Lung (tissue), 11 donors: ENCODE measurements at regions not wholly inside any gene's neighbourhood (a gene's known extent, or its start where the extent isn't known, plus 50 kb on each side); places are given as distances from the start of the nearest gene placed in this dataset.

Experiments used
- ATAC-seq: fragments of 200-7000 bp; cut with Tn5 transposase; one replicate; pipeline ENCODE4 v1.9.1; 2020; ENCODE audit warnings: moderate number of reproducible peaks; ENCODE audit not compliant: insufficient read depth, low FRiP score
- DNase-seq, 3 donors: peaks; one replicate each; pipeline ENCODE4 v3.0.0-alpha.2; 2013 to 2017
- H3K27ac ChIP-seq, 2 donors: one replicate each; pipeline ENCODE4 v1.5.1; 2013; ENCODE audit warnings: mild to moderate bottlenecking in 2 of 2, moderate library complexity in 2 of 2, control low read depth in 1 of 2, inconsistent platforms in 1 of 2, low read depth in 1 of 2, low read length in 1 of 2
- H3K27me3 ChIP-seq, 3 donors: one replicate each; pipeline ENCODE4 v1.5.1; 2013; ENCODE audit warnings: low read length in 2 of 3; ENCODE audit not compliant: control insufficient read depth in 3 of 3, insufficient read depth in 3 of 3
- H3K36me3 ChIP-seq, 4 donors: one replicate each; pipeline ENCODE4 v1.5.1; 2013; ENCODE audit warnings: low read length in 4 of 4, mild to moderate bottlenecking in 1 of 4, moderate library complexity in 1 of 4; ENCODE audit not compliant: control insufficient read depth in 4 of 4, insufficient read depth in 4 of 4
- H3K4me1 ChIP-seq, 5 donors: one replicate each; pipeline ENCODE4 v1.5.1; 2013; ENCODE audit warnings: low read length in 5 of 5, mild to moderate bottlenecking in 2 of 5, moderate library complexity in 1 of 5; ENCODE audit not compliant: control insufficient read depth in 5 of 5, insufficient read depth in 5 of 5
- H3K4me3 ChIP-seq: one replicate; pipeline ENCODE4 v1.5.1; 2013; ENCODE audit warnings: mild to moderate bottlenecking, control low read depth, moderate library complexity
- H3K9ac ChIP-seq, 2 donors: one replicate each; pipeline ENCODE4 v1.5.1; 2013; ENCODE audit warnings: low read length in 2 of 2, control low read depth in 1 of 2; ENCODE audit not compliant: insufficient read depth in 1 of 2
- H3K9me3 ChIP-seq, 4 donors: one replicate each; pipeline ENCODE4 v1.5.1; 2013; ENCODE audit warnings: low read length in 3 of 4, mild to moderate bottlenecking in 1 of 4, moderate library complexity in 1 of 4; ENCODE audit not compliant: control insufficient read depth in 4 of 4, insufficient read depth in 3 of 4
- WGBS, 2 donors: extraction: QIAGEN DNeasy Blood & Tissue Kit; methylation state at CpG; one replicate each; pipeline ENCODE4 v1.1.7; 2013; 5-methylcytosine and 5-hydroxymethylcytosine counted together
- TF ChIP-seq, protein P1 (sequence below): IDR thresholded peaks from 2 replicates; pipeline ENCODE4 v1.5.1; 2012; ENCODE audit warnings: mild to moderate bottlenecking; ENCODE audit errors: control extremely low read depth, extremely low read depth
- donor health status: control.
- donor health status: control.
- donor health status: Bipolar disorder and iron deficiency.
- donor health status: healthy.
- donor health status: DM: yes; HTN: yes; CAD: no.

DNA sequence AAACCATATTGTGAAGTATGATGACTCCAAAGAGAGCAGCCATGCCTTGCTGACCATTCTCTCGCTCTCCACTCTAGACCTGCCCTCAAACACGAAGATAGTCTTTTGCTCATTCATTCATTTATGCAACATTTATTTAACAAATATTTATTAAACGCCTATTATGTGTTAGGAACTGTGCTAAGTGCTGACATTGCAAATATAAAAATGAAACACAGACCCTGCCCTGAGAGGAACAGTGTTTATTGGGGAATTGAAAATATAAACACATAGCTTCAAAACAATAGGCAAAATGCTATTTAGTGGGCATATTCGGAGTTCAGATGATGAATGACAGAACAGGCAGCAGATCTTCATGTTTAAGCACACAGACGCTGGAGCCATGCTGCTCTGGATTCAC, 213.6 kb downstream of the NUF2 start:
- TF ChIP-seq, protein P1, sequence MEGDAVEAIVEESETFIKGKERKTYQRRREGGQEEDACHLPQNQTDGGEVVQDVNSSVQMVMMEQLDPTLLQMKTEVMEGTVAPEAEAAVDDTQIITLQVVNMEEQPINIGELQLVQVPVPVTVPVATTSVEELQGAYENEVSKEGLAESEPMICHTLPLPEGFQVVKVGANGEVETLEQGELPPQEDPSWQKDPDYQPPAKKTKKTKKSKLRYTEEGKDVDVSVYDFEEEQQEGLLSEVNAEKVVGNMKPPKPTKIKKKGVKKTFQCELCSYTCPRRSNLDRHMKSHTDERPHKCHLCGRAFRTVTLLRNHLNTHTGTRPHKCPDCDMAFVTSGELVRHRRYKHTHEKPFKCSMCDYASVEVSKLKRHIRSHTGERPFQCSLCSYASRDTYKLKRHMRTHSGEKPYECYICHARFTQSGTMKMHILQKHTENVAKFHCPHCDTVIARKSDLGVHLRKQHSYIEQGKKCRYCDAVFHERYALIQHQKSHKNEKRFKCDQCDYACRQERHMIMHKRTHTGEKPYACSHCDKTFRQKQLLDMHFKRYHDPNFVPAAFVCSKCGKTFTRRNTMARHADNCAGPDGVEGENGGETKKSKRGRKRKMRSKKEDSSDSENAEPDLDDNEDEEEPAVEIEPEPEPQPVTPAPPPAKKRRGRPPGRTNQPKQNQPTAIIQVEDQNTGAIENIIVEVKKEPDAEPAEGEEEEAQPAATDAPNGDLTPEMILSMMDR: no peak
- DNase-seq: no peak
- peaks cover 0 to 6% (median 0%) of the 10 kb centered on the region in 5 donors for H3K4me1 ChIP-seq
- H3K9ac ChIP-seq: no peak overlapping the region
- H3K27me3 ChIP-seq: no peaks in the 10 kb centered on the region
- no peaks in the 10 kb centered on the region for H3K36me3 ChIP-seq
- no peak overlapping the region for H3K4me3 ChIP-seq
- no peak for ATAC-seq
- no peaks in the 10 kb centered on the region for H3K9me3 ChIP-seq
- no peak overlapping the region for H3K27ac ChIP-seq
- 67 to 80% methylated on average over 5 of the region's 5 CpGs for WGBS, 2 donors

DNA sequence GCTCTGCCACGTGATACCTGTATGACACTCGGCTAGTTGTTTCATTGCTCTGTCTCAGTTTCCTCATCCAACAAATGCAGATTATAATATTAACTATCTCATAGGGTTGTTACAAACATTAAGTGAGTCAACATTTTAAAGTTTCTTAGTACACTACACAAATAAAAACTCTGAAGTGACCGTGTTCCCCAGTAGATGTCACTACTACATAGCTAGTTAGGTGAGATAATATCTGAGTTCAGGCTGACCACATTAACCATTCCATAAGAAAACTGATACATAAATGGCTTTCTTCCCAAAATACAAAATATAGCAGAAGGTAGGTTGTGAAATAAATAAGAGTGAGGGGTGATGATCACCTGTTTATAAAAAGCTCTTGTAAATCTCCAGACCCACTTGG, 214.1 kb downstream of the NUF2 start:
- TF ChIP-seq, protein P1: no peak
- DNase-seq (peak in 2 of 3 donors; percentile 59 to 69), ATAC-seq (no peak)
- peaks cover 0 to 6% (median 0%) of the 10 kb centered on the region in 5 donors for H3K4me1 ChIP-seq
- H3K36me3 ChIP-seq: no peaks in the 10 kb centered on the region
- H3K4me3 ChIP-seq: no peak overlapping the region
- no peaks in the 10 kb centered on the region for H3K9me3 ChIP-seq
- H3K27ac ChIP-seq: no peak overlapping the region
- WGBS, 2 donors: 55 to 82% methylated on average over 3 of the region's 3 CpGs
- no peak overlapping the region for H3K9ac ChIP-seq
- no peaks in the 10 kb centered on the region for H3K27me3 ChIP-seq

DNA sequence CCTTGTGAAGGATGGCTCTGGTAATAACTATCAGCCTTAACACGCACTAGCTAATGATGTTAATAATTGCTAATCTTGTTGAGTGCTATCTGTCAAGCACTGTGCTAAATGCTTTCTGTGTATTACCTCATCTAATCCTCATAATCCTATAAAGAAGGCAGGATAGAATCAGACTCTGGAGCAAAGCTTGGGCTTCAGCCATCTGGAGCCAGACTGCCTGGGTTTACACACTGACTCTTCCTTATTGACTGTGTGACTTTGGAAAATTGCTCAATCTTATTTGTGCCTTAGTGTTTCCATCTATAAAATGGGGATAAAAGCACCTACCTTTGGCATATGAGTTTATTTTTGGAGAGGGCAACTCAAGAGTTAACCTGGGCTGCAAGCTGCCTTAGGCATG, 216.1 kb downstream of the NUF2 start:
- H3K9me3 ChIP-seq: no peaks in the 10 kb centered on the region
- H3K9ac ChIP-seq: no peak overlapping the region
- H3K36me3 ChIP-seq: no peaks in the 10 kb centered on the region
- H3K27me3 ChIP-seq: no peaks in the 10 kb centered on the region
- DNase-seq (no peak), ATAC-seq (no peak)
- no peak overlapping the region for H3K27ac ChIP-seq
- H3K4me1 ChIP-seq: peaks cover 0 to 6% (median 0%) of the 10 kb centered on the region in 5 donors
- WGBS, 2 donors: 84 to 98% methylated on average over 1 of the region's 1 CpG
- no peak overlapping the region for H3K4me3 ChIP-seq
- TF ChIP-seq, protein P1: no peak

DNA sequence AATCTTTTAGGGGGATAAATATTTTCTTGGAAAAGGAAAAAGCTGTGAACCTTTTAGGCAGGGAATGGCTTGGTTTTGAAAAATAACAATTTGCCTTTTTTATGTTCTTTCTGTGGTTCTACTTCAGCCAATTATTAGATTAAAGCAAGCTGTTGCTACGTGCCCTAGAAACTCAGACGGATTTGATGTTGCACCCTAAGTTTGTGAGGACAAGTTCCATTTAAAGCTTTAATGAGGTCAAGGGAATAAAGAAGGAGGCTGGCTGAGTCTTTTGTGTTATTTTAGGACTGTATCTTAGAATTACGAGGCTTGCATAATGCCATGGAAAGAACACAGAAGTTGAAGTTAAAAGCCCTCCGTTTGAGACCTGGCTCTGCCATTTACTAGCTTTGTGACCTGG, 216.9 kb downstream of the NUF2 start:
- H3K27me3 ChIP-seq: no peaks in the 10 kb centered on the region
- no peaks in the 10 kb centered on the region for H3K9me3 ChIP-seq
- TF ChIP-seq, protein P1: no peak
- no peak overlapping the region for H3K9ac ChIP-seq
- H3K4me3 ChIP-seq: no peak overlapping the region
- H3K4me1 ChIP-seq: peaks cover 0 to 6% (median 0%) of the 10 kb centered on the region in 5 donors
- no peak overlapping the region for H3K27ac ChIP-seq
- DNase-seq: peak in 2 of 3 donors; percentile 21 to 38
- WGBS, 2 donors: 63 to 82% methylated on average over 4 of the region's 4 CpGs
- no peaks in the 10 kb centered on the region for H3K36me3 ChIP-seq
- no peak for ATAC-seq
